ENCODE measurements at regions not wholly inside any gene's neighbourhood (a gene's known extent, or its start where the extent isn't known, plus 50 kb on each side); places are given as distances from the start of the nearest gene placed in this dataset.

DNA sequence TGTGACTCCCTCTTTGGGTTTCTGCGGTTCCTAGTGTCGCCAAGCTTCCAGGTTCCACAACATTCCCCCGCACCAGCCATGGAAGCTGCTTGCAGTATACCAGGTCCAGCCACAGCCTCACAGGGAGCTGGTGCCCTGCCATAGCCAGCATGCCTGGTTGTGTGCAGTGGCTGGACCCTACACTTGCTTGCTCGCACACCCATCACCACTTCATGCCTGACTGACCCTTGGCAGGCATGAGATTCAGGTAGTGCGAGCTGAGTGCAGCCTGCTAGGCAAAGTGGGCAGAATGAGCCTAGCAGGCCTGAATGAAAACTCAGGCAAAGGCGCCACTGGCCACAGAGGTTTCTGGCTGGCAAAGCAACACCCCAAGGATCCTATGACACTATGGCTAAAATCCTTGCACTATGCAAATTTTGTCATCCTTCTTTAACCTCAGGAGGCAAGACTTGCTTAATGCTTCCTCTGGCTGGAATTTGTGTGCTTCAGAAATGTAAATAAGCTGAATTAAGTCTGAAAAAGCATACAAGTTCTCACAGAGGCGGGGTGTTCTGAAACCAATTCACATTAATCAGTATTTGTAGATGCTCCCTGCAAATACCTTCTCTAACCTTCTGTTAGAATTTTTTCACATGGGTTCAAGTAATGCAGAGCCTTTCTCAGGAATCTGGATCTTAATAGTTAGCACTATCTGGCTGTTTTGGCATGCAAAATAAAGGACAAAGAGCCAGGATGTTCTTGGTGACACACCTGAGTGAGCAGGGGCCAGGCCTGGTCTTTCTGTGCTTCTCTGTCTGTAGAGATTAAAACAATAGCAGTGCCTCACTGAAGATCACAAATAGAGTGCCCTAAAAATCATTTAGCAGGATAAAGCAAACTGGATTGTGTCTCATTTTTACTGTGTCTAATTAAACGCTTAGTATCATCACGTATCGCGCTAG lies 256.9 kb downstream of the GPATCH2 start:
- TF ChIP-seq, protein P1, sequence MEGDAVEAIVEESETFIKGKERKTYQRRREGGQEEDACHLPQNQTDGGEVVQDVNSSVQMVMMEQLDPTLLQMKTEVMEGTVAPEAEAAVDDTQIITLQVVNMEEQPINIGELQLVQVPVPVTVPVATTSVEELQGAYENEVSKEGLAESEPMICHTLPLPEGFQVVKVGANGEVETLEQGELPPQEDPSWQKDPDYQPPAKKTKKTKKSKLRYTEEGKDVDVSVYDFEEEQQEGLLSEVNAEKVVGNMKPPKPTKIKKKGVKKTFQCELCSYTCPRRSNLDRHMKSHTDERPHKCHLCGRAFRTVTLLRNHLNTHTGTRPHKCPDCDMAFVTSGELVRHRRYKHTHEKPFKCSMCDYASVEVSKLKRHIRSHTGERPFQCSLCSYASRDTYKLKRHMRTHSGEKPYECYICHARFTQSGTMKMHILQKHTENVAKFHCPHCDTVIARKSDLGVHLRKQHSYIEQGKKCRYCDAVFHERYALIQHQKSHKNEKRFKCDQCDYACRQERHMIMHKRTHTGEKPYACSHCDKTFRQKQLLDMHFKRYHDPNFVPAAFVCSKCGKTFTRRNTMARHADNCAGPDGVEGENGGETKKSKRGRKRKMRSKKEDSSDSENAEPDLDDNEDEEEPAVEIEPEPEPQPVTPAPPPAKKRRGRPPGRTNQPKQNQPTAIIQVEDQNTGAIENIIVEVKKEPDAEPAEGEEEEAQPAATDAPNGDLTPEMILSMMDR (IDR thresholded peaks at IDR 0.05; ENCODE audit: unreplicated experiment) = no peak
- peaks cover 4% of the 10 kb centered on the region for H3K9me3 Mint-ChIP-seq (ENCODE audit: unreplicated experiment)
- peaks cover 4% of the 10 kb centered on the region for H3K4me1 Mint-ChIP-seq (ENCODE audit: unreplicated experiment)
- no peak overlapping the region for H3K27ac Mint-ChIP-seq (ENCODE audit: unreplicated experiment)
- H3K36me3 Mint-ChIP-seq (ENCODE audit: low read depth, unreplicated experiment) = no peaks in the 10 kb centered on the region
- H3K4me3 Mint-ChIP-seq (ENCODE audit: unreplicated experiment) = no peak overlapping the region
- DNase-seq (ENCODE audit: low spot score) = no peak
- H3K27me3 Mint-ChIP-seq (ENCODE audit: unreplicated experiment) = peaks cover 4% of the 10 kb centered on the region

DNA sequence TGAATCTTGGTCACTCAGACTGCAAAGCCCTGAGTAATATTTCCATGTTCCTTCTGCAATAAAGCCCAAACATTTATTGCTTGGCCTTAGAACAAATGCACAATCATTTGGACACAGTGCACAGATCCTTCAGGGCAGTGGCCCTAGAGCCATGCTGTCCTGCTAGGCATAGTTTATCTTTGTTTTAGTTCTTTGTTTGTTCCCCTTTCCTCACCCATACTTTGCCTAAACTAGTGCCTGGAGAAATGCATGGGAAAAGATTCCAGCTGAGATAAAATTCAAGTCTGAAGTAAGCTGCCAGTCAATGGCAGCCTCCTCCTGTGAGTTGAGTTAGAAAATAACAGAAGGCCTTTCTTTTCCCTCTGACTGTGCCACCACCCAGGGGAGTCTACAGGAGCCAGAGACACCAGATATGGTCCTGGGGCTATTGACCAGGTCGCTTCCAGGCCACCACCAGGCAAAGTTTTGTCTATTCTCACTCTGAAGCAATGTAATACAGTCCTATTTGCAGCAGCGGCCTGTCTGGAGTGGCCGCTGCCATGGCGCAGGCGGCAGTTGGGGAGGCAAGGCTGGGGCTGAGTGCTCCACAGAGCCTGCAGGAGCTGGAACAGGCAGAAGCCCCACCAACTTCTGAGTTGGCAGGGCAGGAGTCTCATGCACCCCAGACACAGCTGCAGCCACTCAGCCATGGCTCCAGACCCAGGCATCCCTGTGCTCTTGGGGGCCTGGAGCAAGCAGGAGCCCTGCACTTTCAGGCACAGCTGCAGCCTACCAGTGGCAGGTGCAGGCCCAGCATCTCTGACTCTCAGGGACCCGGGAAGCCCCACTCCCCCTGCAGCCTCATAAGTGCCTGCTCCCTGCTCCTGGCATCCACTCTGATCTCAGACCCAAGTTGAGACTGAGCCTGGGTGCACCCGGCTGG lies 258.6 kb downstream of the GPATCH2 start:
- Mint-ChIP-seq H3K36me3 (ENCODE audit: low read depth, unreplicated experiment) (no peaks in the 10 kb centered on the region), H3K4me3 (ENCODE audit: unreplicated experiment) (no peak overlapping the region), H3K27ac (ENCODE audit: unreplicated experiment) (no peak overlapping the region), H3K9me3 (ENCODE audit: unreplicated experiment) (peaks cover 3% of the 10 kb centered on the region), H3K27me3 (ENCODE audit: unreplicated experiment) (peaks cover 4% of the 10 kb centered on the region), H3K4me1 (ENCODE audit: unreplicated experiment) (peaks cover 4% of the 10 kb centered on the region)
- TF ChIP-seq, protein P1 (IDR thresholded peaks at IDR 0.05; ENCODE audit: unreplicated experiment) = no peak
- no peak for DNase-seq (ENCODE audit: low spot score)

- no peaks in the 10 kb centered on the region for H3K9me3 Mint-ChIP-seq (ENCODE audit: unreplicated experiment)
- no peak for DNase-seq (ENCODE audit: low spot score)
- H3K27ac Mint-ChIP-seq (ENCODE audit: unreplicated experiment) = no peak overlapping the region
- H3K36me3 Mint-ChIP-seq (ENCODE audit: low read depth, unreplicated experiment) = no peaks in the 10 kb centered on the region
- peaks cover 4% of the 10 kb centered on the region for H3K4me1 Mint-ChIP-seq (ENCODE audit: unreplicated experiment)
- peaks cover 4% of the 10 kb centered on the region for H3K27me3 Mint-ChIP-seq (ENCODE audit: unreplicated experiment)
- H3K4me3 Mint-ChIP-seq (ENCODE audit: unreplicated experiment) = no peak overlapping the region
- TF ChIP-seq, protein P1 (IDR thresholded peaks at IDR 0.05; ENCODE audit: unreplicated experiment) = no peak
These were observed 260.1 kb downstream of the GPATCH2 start for GRCh38 chr1:217370757-217371156.

GRCh38 chr1:217369996-217370551 lies 260.8 kb downstream of the GPATCH2 start:
- H3K27me3 Mint-ChIP-seq (ENCODE audit: unreplicated experiment) = peaks cover 4% of the 10 kb centered on the region
- H3K27ac Mint-ChIP-seq (ENCODE audit: unreplicated experiment) = no peak overlapping the region
- no peaks in the 10 kb centered on the region for H3K9me3 Mint-ChIP-seq (ENCODE audit: unreplicated experiment)
- TF ChIP-seq, protein P1 (IDR thresholded peaks at IDR 0.05; ENCODE audit: unreplicated experiment) = no peak
- no peak overlapping the region for H3K4me3 Mint-ChIP-seq (ENCODE audit: unreplicated experiment)
- DNase-seq (ENCODE audit: low spot score) = no peak
- H3K4me1 Mint-ChIP-seq (ENCODE audit: unreplicated experiment) = peaks cover 4% of the 10 kb centered on the region
- H3K36me3 Mint-ChIP-seq (ENCODE audit: low read depth, unreplicated experiment) = no peaks in the 10 kb centered on the region
